HG02970 (cell line): ENCODE measurements at regions not wholly inside any gene's neighbourhood (a gene's known extent, or its start where the extent isn't known, plus 50 kb on each side); places are given as distances from the start of the nearest gene placed in this dataset.

ENCODE experiments used
- ATAC-seq: cut with Tn5 transposase; IDR thresholded peaks from one replicate; pipeline ENCODE4 v1.9.1; 2021; ENCODE audit warnings: mild to moderate bottlenecking, moderate library complexity, moderate number of reproducible peaks; ENCODE audit not compliant: unreplicated experiment, low FRiP score

DNA sequence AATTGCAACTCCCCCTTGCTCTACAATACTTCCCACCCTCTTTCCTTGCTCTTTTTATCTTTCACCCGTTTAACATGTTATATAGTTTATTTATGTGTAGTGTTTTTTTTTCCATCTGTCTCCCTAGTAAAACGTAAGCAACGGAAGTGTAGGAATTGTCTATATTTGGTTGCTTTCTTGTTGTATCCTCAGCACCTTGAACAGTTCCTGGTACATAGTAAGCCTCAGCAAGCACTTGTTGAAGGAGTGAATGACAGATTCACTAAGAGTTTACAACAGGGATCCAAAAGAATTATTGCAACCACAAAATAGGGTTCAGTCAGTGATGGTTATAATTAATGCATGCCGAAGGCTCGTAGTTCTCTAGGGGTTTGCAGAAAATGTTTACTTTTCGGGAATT lies 242.7 kb downstream of the SAMD5 start:
- no peak for ATAC-seq

DNA sequence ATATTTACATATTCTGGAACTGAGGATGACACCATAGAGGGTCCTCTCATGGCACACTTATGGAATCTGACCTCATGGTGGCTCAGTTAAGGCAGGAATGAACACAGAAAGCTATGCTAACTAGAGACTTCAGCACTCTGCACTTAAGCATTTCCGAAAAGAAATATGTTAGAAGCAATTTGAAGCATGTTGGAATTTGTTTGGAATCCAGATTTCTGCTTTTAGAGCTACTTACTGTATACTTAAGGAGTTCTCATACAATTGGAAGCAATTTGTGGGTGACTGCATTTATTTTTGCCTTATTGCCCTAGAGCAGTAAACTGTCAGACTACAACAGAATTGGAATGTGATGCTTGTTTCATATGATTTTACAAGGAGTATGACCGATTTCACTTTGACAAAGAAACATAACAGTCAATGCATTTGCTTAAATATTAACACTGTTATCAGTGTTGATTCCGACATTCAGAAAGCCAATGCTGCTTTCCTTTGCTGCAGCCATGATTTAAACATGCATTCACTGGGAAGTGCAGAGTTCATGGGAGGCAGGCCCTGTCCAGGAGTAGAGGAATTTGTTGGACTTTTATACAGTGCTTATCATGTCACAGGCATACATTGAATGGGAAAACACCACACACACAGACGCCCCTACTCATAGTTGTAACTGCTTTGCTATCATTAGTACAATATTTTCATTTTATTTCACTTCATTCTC lies 244.4 kb downstream of the SAMD5 start:
- no peak for ATAC-seq

DNA sequence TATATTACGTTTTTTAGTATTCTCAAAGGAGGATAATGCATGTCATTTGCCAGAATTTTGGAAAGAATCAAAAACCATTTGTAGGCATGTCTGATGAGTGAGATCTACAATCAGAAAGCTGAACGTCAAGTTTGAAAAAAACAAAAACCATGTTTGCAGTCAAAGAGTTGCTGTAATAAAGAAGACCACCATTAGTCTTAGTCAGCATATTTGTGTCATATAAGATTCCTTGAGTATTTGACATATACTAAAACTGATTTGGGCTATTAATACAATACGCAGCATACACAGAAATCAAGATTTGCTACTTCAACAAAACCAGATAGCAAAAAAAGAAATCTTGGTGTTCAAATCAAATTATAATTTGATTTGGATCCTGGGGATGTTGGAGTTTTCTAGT lies 247.5 kb downstream of the SAMD5 start:
- no peak for ATAC-seq

DNA sequence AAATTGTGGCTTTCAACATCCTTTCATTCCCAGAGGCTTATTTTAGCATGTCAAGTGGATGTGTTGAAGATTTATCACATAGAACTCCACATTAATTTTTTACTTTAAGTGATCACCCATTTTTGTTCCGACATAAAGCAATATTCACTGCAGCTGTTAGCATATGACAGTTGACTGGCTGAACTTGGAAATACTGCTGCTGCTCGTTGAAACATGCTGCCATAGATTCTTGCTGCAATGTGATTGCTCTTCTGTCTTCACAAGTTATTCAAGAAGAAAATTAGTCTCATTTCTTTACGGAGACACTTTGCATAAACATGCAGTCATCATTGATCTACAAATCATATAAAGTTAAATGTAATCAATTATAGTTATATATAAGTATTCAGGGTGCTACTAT lies 248.4 kb downstream of the SAMD5 start:
- no peak for ATAC-seq

DNA sequence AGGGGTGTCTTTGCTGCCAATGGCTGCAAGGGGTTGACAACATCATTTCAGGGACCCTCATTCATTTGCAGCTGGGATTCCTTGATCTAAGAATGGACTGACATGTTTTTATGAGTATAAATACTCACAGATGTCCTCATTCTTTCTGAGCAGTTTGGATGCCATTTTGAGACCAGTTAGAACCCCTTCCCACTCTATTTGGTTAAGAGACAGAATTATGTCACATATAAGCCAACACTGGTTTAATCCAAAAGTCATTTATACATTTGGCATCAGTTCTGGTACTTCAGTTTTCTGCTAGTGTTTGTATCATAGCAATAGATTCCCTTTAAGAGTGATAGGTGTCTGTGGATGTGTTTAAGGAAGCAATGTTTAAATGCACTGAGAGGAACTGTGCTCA lies 248.8 kb downstream of the SAMD5 start:
- ATAC-seq, result no peak

DNA sequence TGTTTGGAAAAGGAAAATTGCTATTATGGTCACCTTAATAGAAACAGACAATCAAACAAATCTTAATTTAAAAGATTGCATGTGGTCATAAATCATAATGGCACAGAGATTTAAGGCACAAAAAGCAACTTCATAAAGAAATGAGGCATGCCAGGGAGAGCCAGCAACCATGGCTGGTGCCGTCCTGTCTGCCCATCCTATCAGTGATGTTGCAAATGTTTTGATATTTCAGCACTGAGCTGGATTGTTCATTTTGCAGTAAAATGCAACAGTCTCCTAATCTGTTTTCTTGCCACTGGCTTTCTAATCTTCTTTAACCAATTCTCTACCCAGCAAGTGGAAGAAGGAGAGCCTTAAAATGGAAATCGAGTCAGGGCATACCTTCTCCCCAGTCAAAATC lies 249.8 kb downstream of the SAMD5 start:
- no peak for ATAC-seq

DNA sequence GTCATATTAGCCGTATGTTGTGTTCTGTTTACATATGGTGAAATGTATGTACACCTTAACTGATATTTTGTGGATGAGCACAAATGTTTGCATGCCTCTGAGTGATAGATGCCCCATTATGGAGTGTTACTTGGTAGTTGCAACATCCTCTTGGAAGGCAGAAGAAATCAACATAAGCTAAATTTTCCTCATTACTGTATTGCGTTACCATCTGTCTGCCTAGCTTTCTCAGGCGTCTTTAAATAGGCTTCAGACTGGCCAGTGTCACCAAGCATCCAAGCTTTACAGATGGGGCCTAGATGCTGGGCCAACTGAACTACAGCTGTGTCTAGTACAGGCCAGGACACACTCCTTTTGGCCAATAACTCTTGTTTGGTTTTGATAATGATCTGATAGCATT lies 250.6 kb downstream of the SAMD5 start:
- no peak for ATAC-seq

DNA sequence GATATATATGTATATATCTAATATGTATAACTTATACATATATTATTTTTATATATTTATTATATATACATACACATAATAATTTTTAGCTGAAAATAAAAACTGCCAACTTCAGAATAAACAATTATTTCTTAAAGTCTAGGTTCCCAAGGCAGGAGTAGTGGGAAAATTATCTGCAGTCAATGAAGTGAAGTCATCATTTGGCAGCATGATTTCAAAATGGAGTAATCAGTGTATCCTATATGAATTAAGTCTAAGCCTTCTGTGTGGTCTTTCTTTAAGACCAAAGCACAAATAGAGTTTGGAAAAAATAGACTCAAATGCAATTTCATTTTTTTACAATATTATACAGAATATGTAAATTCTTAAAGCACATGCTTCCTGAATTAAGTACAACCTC lies 251.0 kb downstream of the SAMD5 start:
- ATAC-seq, result no peak

DNA sequence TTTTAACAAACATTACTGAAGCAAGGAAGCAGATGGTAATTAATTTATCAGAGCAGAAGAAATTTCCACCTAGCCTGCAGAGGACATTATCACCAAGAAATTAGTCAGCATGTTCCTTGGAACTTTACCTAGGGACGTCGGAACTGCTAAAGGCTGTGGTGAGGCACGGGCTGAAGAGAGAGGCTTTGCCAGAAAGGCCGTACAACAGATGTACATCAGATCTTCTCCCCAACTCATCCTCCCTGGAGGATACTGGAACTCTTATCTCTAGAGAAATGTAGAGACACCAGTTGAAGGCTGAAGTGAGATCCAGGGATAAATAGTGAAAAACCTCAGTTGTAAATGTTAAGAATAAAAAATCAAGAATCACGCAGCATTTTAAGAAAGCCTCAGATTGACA lies 257.1 kb downstream of the SAMD5 start:
- no peak for ATAC-seq

DNA sequence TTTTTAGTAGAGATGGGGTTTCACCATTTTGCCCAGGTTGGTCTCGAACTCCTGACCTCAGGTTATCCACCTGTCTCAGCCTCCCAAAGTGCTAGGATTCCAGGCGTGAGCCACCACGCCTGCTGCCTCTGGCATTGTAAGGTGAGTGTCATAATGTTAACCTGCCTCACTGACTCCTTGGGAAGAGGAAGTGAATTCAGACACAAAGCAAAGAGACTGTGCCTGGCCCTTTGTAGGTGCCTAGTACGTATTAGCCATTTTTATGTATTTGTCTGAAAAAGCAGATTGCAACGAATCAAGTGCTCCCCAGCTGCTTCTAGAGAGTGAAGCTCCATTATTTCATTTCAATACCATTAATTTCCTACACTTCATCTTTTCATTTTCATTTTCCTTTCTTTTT lies 260.5 kb downstream of the SAMD5 start:
- no peak for ATAC-seq

DNA sequence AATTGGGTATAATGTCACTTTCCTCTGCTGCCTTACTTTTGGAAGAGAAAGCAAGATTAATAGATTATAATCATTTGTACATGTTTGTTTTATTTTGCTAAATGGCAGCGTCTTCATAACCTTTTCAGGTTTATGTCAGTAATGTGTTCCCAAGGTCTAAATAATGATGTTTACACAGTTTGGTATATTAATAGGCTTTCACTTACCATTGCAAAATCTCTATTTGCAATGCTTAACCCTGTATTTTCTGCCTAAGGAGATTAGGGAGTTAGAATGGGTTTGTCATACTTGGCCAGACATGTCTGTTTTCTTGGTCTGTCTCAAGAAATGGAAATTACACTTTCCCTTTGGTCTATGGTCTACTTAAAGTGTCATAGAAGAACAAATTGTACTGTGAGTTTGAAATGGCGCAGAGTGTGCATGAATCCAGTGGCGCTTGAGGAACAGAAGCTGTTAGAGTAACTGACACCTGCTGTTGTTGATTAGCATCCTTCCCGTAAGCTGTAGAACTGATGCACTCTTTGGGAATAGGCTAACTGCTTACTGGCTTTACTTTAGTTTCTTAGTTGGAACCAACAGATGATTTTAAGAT lies 261.1 kb downstream of the SAMD5 start:
- ATAC-seq, result no peak

DNA sequence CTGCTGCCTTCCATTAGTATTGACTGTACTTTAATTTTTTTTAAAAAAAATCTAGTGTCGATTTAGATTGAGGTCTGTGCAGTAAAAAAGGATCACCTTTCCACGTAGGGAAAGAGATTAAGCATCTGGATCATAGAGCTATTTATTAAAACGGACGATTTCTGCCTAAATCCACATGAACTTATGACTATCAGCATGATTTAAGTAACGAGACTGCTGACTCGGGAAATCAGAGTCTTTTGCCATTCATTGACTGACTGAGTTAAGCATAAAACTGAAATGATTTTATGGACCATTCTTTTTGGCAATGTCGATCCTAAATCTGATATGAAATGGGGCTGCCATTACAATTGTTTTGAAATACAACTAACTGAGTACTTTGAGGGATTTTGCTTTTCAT lies 261.7 kb downstream of the SAMD5 start:
- ATAC-seq, result no peak

DNA sequence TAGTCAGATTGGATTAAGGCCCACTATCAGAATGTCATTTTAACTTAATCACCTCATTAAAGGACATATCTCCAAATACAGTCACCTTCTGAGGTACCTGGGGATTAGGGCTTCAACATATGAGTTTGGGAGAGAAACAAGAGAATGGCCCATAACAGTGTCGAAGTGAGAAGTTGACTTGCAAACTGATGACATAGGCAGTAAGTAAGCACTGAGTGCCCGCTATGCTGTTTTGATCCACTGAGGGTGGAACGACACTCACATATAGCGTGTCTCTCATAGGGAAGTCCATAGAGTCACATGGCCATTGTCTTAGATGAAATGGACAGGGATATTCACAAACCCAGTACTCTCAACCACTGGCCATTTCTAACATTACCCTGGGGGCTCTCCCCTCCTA lies 264.2 kb downstream of the SAMD5 start:
- ATAC-seq, result no peak

DNA sequence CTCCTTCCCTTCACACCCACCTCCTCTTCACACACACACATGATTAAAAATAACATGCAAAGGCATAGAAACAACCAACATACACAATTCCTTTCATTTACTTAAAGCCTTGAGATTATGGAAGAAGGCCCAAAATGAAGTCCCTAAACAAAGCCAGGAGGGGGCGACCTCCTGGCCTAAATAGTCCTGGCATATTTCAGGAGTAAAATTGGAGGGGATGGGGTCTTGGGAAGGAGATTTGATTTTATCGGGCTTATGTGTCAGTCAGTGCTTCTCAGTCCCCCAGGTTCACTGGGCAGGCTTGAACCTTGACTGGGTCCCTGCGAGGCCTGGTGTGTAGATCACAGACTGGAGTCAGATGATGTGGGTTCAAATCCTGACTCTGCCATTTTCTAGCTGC lies 266.4 kb downstream of the SAMD5 start:
- no peak for ATAC-seq

DNA sequence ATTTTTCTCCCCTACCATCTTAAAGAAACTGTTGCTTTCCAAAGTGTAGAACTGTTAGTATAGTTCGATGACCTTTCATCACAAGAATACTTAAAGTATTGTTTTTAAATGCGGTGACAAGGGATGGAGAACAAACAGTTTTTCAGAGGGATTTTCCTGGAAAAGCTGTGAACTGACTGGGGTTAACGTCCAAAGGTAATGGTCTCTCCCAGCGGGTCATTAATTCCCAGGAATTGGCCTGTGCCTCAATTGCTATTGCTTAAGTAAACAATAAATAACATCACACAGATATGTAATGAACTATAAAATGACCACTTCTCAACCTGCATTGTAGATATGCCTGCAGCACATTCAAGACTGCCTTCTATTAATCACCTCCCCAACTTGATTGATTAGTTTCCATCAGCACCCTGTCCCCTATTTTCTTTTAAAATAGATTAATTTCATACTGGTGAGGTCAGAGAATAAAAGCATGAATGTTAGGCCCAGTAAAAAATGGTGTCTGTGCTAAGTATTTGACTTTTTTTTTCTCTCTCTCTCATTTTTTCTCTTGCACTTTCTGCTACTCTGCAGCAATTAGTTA lies 268.2 kb downstream of the SAMD5 start:
- ATAC-seq, result no peak

DNA sequence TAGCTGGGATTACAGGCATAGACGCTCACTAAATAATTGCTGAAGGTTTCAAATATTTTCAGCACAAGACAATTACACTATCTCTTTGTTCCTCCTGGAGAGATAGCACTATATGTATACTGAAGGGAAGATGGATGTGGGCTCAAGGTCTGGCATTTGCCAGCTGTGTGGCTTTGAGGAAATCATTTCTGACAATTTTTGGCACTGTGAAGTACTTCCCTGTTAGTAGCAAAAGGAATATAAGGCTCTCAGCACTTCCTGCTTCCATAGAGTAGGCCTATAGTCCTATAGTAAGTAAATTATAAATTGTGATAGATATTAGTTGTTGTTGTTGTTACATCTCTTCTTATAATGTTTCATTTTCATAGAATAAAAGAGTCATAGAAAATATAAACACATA lies 271.1 kb downstream of the SAMD5 start:
- ATAC-seq, result no peak

DNA sequence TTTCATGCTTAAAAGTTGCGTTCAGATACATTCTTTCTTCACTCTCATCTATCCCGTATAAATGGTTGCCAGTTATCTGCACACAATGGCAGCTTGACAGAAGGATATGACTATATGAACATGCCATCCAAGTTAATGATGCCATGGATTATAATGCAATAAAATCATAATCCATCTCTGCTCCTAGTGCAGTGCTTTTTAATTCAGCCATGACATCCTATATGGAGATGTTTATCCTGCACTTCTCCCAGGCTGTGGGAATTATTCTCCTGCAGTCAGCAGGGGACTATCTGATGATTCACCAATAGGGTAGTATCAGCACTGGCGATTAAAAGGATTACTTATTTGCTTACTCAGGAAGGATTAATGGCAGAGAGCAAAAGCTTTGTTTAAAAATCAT lies 273.8 kb downstream of the SAMD5 start:
- ATAC-seq, result no peak

DNA sequence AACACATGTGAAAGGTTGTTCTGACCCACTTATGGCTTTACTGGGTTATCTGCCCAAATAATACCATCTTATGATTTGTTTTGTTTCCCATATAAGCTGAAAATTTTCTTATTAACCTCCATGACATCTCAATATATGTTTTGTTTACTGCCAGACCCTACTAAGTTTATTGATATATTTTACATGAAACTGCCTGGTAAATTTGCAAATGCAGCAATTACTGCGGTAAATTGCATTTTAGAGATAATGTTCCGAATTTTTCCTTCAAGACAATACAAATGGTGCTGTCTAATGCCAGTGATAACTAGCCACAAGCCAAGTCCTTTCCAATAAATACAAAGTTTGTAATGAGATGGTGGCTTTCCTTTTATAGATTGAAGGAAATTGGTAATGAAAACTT lies 275.9 kb downstream of the SAMD5 start:
- ATAC-seq, result no peak

DNA sequence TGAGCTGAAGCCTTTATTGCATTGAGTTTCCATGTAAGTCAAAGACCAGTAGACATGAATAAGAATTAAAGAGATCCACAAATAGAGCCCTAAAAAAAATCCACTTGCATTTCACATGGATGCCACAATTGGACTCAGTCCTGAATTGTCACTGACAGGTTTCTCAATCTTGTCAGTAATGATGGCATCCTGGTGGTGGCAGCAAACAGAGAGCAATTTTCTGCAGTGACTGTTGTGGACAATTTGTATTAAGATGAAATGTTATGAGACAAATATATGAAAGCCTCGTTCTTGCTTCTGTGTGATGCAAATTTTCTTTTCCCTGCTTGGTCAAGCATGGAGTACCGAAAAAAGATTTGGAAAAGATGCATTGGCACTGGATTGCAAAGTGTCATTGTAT lies 278.9 kb downstream of the SAMD5 start:
- no peak for ATAC-seq

DNA sequence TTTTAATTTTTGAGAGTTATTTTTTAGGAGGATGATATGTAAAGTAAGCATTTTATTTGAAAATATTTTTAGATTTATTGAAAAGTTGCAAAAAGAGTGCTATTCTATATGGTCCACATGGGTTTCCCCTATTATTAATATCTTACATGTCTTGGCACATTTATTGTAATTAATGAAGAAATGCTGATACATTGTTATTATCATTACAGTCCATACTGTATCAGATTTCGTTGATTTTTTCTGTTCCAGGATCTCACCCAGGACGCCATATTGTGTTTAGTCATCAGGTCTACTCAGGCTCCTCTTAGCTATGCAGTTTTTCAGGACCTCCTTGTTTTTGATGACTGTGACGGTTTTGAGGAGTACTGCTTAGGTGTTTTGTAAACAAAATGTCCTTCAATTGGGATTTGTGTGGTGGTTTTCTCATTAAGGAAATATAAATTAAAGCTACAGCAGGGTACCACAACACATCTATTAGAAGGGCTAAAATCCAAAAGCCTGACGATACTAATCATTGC lies 281.0 kb downstream of the SAMD5 start:
- ATAC-seq, result no peak

DNA sequence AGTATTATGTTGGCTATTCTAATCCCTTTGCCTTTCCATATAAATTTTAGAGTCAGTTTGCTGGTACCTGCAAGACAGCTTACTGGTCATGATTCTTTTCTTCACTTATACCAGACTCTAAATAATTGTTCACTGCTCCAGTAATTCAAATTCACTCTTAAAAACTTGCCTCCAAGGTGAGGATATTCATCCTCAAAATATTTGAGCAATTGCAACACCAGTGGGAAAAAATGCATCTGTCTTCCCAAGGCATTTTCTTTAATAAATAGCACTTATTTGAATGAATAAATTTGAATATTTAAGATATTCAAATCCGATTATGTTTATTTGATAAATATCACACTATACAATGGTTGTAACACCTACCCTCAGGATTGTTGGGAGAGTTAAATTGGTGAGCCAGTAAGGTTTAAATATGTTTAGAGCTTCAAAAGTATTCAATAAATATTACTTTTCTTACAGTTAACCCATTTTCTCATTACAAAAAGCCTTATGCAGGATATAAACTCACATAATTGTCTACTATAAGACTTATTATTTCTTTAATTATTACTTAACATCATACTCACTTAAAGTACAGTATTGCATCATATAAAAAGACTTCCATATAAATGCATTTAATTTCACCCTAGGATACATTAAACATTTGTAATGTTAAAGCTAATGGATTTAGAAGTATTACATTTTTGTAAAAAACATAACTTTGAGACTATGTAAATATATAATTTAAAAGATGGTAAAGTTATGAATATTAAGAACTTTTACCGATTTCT lies 285.6 kb downstream of the SAMD5 start:
- ATAC-seq, result no peak
